ENCODE measurements at regions not wholly inside any gene's neighbourhood (a gene's known extent, or its start where the extent isn't known, plus 50 kb on each side); places are given as distances from the start of the nearest gene placed in this dataset.

DNA sequence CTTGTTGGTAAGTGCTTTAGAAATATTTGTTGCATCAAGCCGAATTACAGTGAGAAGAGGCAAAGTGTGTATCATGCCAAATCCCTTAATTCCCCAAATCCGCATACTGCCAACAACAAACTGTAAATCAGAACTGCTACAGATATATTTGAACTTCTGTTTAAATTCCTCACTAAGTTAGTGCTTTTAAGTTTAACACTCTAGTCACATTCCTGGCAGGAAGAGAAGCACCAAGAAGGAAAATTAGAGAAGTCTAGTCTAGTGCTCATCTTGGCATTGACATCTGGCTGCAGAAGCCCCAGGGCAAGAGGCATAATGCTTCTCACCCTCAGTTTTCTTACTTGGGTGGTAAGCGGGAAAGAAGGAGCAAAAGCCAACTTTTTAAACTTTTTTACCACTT lies 343.5 kb downstream of the GPR37 start:
- 89% methylated on average over 3 of the region's 3 CpGs for WGBS
- Histone ChIP-seq H3K4me1 (ENCODE audit: insufficient read depth, low read length) (no peaks in the 10 kb centered on the region), H3K27ac (ENCODE audit: low read depth, low read length) (no peak overlapping the region), H3K9ac (ENCODE audit: low read depth, low read length) (no peak overlapping the region), H3K36me3 (ENCODE audit: insufficient read depth, low read length) (no peaks in the 10 kb centered on the region), H3K4me3 (ENCODE audit: low read length) (no peak overlapping the region), H3K27me3 (ENCODE audit: insufficient read depth, low read length) (no peaks in the 10 kb centered on the region), H3K9me3 (ENCODE audit: insufficient read depth, low read depth, low read length) (no peaks in the 10 kb centered on the region)

DNA sequence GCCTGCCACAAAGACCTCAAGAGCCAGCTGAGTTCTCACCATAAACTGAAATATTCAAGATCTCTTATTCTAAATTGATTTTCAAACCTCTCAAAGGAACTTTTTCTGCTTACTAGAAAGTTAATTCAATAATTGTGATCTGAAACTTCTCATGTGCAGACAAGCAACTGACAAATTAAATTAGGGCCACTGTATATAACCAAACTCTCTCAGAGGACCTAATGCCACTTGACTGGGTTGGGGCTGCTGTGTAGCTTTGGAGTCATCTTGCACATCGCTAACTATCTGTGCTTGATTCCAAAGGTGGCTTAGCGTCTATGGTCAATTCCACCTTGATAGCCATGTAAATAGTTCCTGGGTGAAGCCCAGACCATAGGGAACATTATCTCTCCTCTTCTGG lies 345.2 kb downstream of the GPR37 start:
- Histone ChIP-seq H3K4me3 (ENCODE audit: low read length) (no peak overlapping the region), H3K9me3 (ENCODE audit: insufficient read depth, low read depth, low read length) (no peaks in the 10 kb centered on the region), H3K4me1 (ENCODE audit: insufficient read depth, low read length) (no peaks in the 10 kb centered on the region), H3K27ac (ENCODE audit: low read depth, low read length) (no peak overlapping the region), H3K27me3 (ENCODE audit: insufficient read depth, low read length) (no peaks in the 10 kb centered on the region), H3K9ac (ENCODE audit: low read depth, low read length) (no peak overlapping the region), H3K36me3 (ENCODE audit: insufficient read depth, low read length) (no peaks in the 10 kb centered on the region)
- WGBS: 96% methylated on average over 2 of the region's 2 CpGs

DNA sequence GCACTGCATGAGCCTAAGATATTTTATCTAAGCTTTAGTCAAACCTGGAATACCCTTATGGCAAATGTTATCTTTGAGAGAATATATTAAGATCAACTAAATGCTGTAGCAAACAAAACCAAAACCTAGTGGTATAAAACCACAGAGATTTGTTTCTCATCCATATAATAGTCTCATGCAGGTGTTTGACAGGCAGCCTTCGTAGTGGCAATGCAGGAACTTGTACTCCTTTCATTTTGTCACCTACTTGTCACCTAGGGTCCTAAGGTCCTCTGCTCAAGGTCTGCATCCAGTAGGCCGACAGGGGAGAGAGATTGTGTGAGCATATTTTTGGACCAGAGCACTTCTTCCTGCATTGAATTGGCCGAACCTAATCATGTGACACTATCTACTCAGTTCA lies 352.6 kb downstream of the GPR37 start:
- Histone ChIP-seq H3K27ac (ENCODE audit: low read depth, low read length) (no peak overlapping the region), H3K4me3 (ENCODE audit: low read length) (no peak overlapping the region), H3K36me3 (ENCODE audit: insufficient read depth, low read length) (no peaks in the 10 kb centered on the region), H3K9ac (ENCODE audit: low read depth, low read length) (no peak overlapping the region), H3K9me3 (ENCODE audit: insufficient read depth, low read depth, low read length) (no peaks in the 10 kb centered on the region), H3K27me3 (ENCODE audit: insufficient read depth, low read length) (no peaks in the 10 kb centered on the region), H3K4me1 (ENCODE audit: insufficient read depth, low read length) (no peaks in the 10 kb centered on the region)
- 89% methylated on average over 1 of the region's 3 CpGs for WGBS

DNA sequence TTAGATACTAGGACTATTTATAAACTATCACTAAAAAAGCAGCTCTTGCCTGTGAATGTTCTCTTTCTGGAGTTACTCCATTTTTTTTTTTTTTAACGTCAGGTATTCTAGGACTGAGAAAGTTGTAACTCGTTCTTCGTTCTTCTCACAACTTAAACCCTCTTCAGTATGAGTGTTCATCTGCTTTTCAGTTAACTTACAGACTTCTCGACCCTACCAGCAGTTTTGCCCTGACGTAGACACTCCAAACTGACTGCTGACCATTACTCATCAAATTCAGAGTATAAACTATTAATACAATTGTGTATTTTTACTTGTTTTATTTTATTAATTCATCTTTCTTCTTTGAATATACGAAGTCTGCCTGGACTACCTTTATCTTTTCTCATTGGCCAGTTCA lies 353.1 kb downstream of the GPR37 start:
- H3K36me3 ChIP-seq (ENCODE audit: insufficient read depth, low read length): no peaks in the 10 kb centered on the region
- H3K9me3 ChIP-seq (ENCODE audit: insufficient read depth, low read depth, low read length): no peaks in the 10 kb centered on the region
- no peaks in the 10 kb centered on the region for H3K27me3 ChIP-seq (ENCODE audit: insufficient read depth, low read length)
- H3K4me1 ChIP-seq (ENCODE audit: insufficient read depth, low read length): no peaks in the 10 kb centered on the region
- 93% methylated on average over 4 of the region's 6 CpGs for WGBS
- H3K4me3 ChIP-seq (ENCODE audit: low read length): no peak overlapping the region
- H3K27ac ChIP-seq (ENCODE audit: low read depth, low read length): no peak overlapping the region
- no peak overlapping the region for H3K9ac ChIP-seq (ENCODE audit: low read depth, low read length)

DNA sequence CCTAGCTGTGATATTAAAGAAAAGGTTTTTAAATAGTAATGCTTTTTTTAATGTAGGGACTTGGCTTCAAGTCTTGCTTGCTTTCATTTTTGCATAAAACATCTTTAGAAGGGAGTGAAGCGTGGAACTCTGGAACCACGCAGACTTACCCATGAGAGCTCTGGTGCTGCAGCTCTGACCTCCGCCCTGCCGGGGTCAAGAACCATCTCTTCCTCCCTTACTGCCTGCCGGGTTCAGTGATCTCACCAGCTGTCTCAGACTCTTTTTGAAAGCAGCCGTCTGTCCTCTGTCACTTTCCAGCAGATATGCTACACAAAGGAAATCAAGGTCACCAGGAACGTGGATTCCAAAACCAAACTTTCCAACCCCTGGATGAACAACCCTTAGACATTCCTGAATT lies 353.8 kb downstream of the GPR37 start:
- Histone ChIP-seq H3K27ac (ENCODE audit: low read depth, low read length) (no peak overlapping the region), H3K9me3 (ENCODE audit: insufficient read depth, low read depth, low read length) (no peaks in the 10 kb centered on the region), H3K9ac (ENCODE audit: low read depth, low read length) (no peak overlapping the region), H3K36me3 (ENCODE audit: insufficient read depth, low read length) (no peaks in the 10 kb centered on the region), H3K4me1 (ENCODE audit: insufficient read depth, low read length) (no peaks in the 10 kb centered on the region), H3K4me3 (ENCODE audit: low read length) (no peak overlapping the region), H3K27me3 (ENCODE audit: insufficient read depth, low read length) (no peaks in the 10 kb centered on the region)
- WGBS: 88% methylated on average over 7 of the region's 7 CpGs

DNA sequence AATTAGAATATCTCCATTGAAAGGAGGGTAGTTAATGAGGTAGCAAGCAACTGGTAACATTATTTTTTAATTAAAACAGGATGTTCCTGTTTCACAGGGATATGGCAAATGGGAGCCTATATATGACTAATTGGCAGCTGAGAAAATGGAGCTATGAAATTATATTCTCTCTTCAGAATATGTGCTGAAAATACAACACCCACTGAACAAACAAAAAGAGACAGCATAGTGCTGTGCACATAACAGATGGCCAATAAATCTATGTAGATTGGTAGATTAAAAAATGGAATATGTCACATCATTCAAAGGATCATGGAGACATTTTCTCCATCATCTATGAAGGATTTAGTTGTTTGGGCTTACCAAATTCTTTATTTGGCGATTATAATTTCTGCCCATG lies 362.0 kb downstream of the GPR37 start:
- no peaks in the 10 kb centered on the region for H3K36me3 ChIP-seq (ENCODE audit: insufficient read depth, low read length)
- 89% methylated on average over 1 of the region's 1 CpG for WGBS
- H3K27ac ChIP-seq (ENCODE audit: low read depth, low read length): no peak overlapping the region
- no peaks in the 10 kb centered on the region for H3K27me3 ChIP-seq (ENCODE audit: insufficient read depth, low read length)
- no peak overlapping the region for H3K4me3 ChIP-seq (ENCODE audit: low read length)
- H3K9me3 ChIP-seq (ENCODE audit: insufficient read depth, low read depth, low read length): no peaks in the 10 kb centered on the region
- H3K9ac ChIP-seq (ENCODE audit: low read depth, low read length): no peak overlapping the region
- H3K4me1 ChIP-seq (ENCODE audit: insufficient read depth, low read length): no peaks in the 10 kb centered on the region

DNA sequence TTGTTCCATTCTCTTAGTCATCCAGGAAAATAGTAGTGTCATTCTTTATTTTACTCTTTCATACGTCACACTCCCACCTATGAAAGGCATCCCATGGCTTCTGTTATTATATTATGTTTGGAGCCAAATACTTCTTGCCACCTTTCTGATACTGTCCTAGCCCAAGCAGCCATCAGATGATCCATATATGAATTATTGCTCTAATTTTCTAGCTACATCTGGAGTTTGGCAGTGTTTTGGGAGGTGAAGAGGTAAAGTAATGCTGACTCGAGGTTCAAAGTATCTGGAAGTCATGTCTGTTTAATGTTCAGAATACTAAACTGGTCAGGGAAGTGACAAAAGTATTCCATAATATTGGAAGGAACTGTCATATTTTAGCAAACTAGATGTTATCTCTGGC lies 362.5 kb downstream of the GPR37 start:
- H3K4me1 ChIP-seq (ENCODE audit: insufficient read depth, low read length): no peaks in the 10 kb centered on the region
- no peaks in the 10 kb centered on the region for H3K36me3 ChIP-seq (ENCODE audit: insufficient read depth, low read length)
- WGBS: 86% methylated on average over 1 of the region's 2 CpGs
- no peak overlapping the region for H3K9ac ChIP-seq (ENCODE audit: low read depth, low read length)
- no peaks in the 10 kb centered on the region for H3K9me3 ChIP-seq (ENCODE audit: insufficient read depth, low read depth, low read length)
- no peak overlapping the region for H3K4me3 ChIP-seq (ENCODE audit: low read length)
- no peaks in the 10 kb centered on the region for H3K27me3 ChIP-seq (ENCODE audit: insufficient read depth, low read length)
- no peak overlapping the region for H3K27ac ChIP-seq (ENCODE audit: low read depth, low read length)

DNA sequence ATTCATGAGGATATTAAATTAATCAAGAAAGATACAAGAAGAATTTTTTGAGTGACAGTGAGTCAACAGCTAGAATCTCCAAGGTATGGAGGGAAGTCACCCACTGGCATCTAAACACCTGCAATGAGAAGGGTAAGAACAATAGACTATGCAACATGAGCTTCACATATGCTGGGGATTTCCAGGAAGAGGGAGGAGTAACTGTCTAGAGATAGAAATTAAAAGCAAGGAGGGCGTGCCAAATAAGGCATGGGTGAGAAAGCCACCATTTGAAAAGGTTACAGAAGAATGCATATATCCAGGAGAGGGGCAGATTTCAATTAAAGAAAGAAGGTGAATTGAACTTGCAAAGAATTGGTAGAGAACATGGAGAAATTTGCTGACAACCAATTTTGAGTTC lies 365.7 kb downstream of the GPR37 start:
- no peaks in the 10 kb centered on the region for H3K9me3 ChIP-seq (ENCODE audit: insufficient read depth, low read depth, low read length)
- no peaks in the 10 kb centered on the region for H3K4me1 ChIP-seq (ENCODE audit: insufficient read depth, low read length)
- H3K27me3 ChIP-seq (ENCODE audit: insufficient read depth, low read length): no peaks in the 10 kb centered on the region
- no peaks in the 10 kb centered on the region for H3K36me3 ChIP-seq (ENCODE audit: insufficient read depth, low read length)
- WGBS: 95% methylated on average over 1 of the region's 1 CpG
- H3K27ac ChIP-seq (ENCODE audit: low read depth, low read length): no peak overlapping the region
- H3K9ac ChIP-seq (ENCODE audit: low read depth, low read length): no peak overlapping the region
- no peak overlapping the region for H3K4me3 ChIP-seq (ENCODE audit: low read length)

DNA sequence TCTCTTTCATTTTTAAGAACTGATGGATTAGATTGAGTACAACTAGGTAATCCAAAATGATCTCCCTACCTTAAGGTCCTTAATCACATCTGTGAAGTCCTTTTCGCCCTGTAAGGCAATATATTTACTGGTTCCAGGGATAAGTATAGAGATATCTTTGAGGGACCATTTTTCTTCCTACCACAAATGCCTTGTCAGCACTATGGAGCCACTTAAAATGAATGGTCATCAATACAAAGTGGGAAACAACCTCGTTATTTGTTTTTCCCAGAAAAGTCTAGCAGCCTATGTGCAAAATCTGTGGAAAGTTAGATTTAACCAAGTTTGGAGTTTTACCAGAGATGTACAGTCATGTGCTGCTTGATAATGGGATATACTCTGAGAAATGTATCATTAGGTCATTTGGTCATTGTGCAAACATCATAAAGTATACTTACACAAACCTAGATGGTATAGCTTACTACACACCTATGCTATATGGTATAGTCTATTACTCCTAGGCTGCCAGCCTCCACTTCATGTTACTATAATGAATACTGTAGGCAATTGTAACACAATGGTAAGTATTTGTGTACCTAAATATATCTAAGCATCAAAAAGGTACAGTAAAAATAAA lies 366.2 kb upstream of the TMEM229A start:
- Histone ChIP-seq H3K36me3 (ENCODE audit: insufficient read depth, low read length) (no peaks in the 10 kb centered on the region), H3K27ac (ENCODE audit: low read depth, low read length) (no peak overlapping the region), H3K9ac (ENCODE audit: low read depth, low read length) (no peak overlapping the region), H3K27me3 (ENCODE audit: insufficient read depth, low read length) (no peaks in the 10 kb centered on the region), H3K9me3 (ENCODE audit: insufficient read depth, low read depth, low read length) (no peaks in the 10 kb centered on the region), H3K4me1 (ENCODE audit: insufficient read depth, low read length) (no peaks in the 10 kb centered on the region), H3K4me3 (ENCODE audit: low read length) (no peak overlapping the region)
- 98% methylated on average over 1 of the region's 2 CpGs for WGBS

DNA sequence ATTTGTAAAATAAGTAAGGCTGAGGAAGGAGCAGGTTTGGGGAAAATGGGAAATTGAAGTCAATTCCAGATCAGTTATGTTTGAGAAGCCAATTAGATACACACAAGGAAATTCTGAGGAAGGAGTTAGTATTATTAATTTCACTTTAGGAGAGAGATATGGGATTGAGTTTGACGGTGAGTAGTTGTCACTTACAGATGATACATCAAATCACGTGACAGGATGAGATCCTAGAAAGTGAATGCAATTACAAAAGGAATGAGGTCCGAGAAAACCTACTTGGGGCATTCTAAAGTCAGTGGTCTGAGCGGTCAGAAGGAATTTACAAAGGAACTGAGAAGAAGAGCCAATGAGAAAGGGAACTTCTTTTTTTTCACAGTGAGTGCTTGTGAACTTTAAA lies 364.3 kb upstream of the TMEM229A start:
- Histone ChIP-seq H3K27me3 (ENCODE audit: insufficient read depth, low read length) (no peaks in the 10 kb centered on the region), H3K4me1 (ENCODE audit: insufficient read depth, low read length) (no peaks in the 10 kb centered on the region), H3K9me3 (ENCODE audit: insufficient read depth, low read depth, low read length) (no peaks in the 10 kb centered on the region), H3K36me3 (ENCODE audit: insufficient read depth, low read length) (no peaks in the 10 kb centered on the region), H3K27ac (ENCODE audit: low read depth, low read length) (no peak overlapping the region), H3K4me3 (ENCODE audit: low read length) (no peak overlapping the region), H3K9ac (ENCODE audit: low read depth, low read length) (no peak overlapping the region)
- WGBS: 90% methylated on average over 4 of the region's 4 CpGs

DNA sequence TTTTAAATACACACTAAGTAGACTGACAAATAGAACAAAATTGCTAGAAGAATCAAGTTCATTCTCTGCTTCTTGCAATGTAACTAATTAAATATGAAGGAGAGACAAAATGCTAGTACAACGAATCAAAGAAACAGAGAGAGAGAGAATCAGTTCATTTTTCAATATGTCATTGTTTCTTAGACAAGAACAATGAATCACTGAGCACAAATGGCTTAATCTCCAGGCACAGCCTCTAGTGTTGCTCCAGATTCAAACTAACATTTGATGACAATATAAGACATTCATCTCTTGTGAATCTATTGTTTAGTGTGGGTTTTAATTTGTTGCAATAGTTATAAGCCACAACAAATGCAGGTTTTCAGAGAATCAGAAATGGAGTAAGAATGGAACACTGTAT lies 357.4 kb upstream of the TMEM229A start:
- no peak overlapping the region for H3K9ac ChIP-seq (ENCODE audit: low read depth, low read length)
- no peaks in the 10 kb centered on the region for H3K27me3 ChIP-seq (ENCODE audit: insufficient read depth, low read length)
- WGBS: 88% methylated on average over 1 of the region's 1 CpG

DNA sequence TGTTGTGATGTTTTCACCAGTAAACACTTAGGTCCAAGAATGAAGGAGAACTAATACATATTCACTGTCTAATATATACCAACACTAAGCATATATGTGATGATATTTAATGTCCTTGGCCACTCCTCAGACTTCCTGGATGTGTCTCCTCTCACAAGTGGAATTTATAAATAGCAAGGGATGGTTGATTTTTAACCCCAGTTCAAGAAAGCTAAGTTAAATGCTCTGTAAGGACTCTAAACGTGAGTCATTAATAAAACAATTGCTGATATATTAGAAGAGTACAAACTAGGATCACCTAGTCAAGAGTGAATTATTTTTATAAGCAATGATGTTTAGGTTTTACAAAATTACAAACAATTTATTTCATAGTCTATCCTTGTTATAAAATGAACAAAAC lies 355.9 kb upstream of the TMEM229A start:
- no peak overlapping the region for H3K4me3 ChIP-seq (ENCODE audit: low read length)
- 80% methylated on average over 1 of the region's 1 CpG for WGBS
- no peaks in the 10 kb centered on the region for H3K36me3 ChIP-seq (ENCODE audit: insufficient read depth, low read length)
- H3K27me3 ChIP-seq (ENCODE audit: insufficient read depth, low read length): no peaks in the 10 kb centered on the region
- no peak overlapping the region for H3K9ac ChIP-seq (ENCODE audit: low read depth, low read length)
- H3K4me1 ChIP-seq (ENCODE audit: insufficient read depth, low read length): no peaks in the 10 kb centered on the region
- H3K27ac ChIP-seq (ENCODE audit: low read depth, low read length): no peak overlapping the region
- no peaks in the 10 kb centered on the region for H3K9me3 ChIP-seq (ENCODE audit: insufficient read depth, low read depth, low read length)

More for the DNA sequence above, 357.4 kb upstream of the TMEM229A start:
- Histone ChIP-seq H3K4me3 (ENCODE audit: low read length) (no peak overlapping the region), H3K36me3 (ENCODE audit: insufficient read depth, low read length) (no peaks in the 10 kb centered on the region), H3K27ac (ENCODE audit: low read depth, low read length) (no peak overlapping the region), H3K9me3 (ENCODE audit: insufficient read depth, low read depth, low read length) (no peaks in the 10 kb centered on the region), H3K4me1 (ENCODE audit: insufficient read depth, low read length) (no peaks in the 10 kb centered on the region)

Measured in HUES64 (cell line).